GM12864 (cell line): ENCODE measurements at regions not wholly inside any gene's neighbourhood (a gene's known extent, or its start where the extent isn't known, plus 50 kb on each side); places are given as distances from the start of the nearest gene placed in this dataset.

Source experiments
- DNase-seq: peaks from one replicate; pipeline ENCODE4 v3.0.0-alpha.2; 2011; ENCODE audit warnings: low read depth
- H3K4me3 ChIP-seq: 2 replicates; pipeline ENCODE4 v1.5.1; 2011; ENCODE audit warnings: mild to moderate bottlenecking, low read depth, low read length, control low read depth
- TF ChIP-seq, protein P1 (sequence below): IDR thresholded peaks from 2 replicates; pipeline ENCODE4 v1.5.1; 2011; ENCODE audit warnings: low read depth, mild to moderate bottlenecking, moderate library complexity, low read length, control low read depth, inconsistent platforms; ENCODE audit errors: missing control alignments

DNA sequence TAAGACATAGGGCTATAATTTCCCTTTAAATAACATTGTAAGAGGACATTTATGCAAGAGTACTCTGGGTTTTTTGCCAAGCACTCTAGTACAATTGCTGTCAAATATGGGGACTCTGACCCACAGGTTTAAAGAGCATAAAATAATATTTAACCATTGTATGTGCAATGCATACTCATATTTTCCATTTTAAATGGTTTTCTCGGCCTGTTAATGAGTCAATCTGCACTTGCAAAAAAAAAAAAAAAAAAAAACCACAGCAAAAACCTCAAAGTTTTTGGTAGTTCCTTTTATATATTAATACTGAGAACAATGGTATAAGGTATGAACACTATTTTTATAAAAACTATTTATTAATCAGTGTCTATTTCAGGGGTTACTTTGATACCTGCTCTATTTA lies 304.0 kb upstream of the CBLB start:
- TF ChIP-seq, protein P1, sequence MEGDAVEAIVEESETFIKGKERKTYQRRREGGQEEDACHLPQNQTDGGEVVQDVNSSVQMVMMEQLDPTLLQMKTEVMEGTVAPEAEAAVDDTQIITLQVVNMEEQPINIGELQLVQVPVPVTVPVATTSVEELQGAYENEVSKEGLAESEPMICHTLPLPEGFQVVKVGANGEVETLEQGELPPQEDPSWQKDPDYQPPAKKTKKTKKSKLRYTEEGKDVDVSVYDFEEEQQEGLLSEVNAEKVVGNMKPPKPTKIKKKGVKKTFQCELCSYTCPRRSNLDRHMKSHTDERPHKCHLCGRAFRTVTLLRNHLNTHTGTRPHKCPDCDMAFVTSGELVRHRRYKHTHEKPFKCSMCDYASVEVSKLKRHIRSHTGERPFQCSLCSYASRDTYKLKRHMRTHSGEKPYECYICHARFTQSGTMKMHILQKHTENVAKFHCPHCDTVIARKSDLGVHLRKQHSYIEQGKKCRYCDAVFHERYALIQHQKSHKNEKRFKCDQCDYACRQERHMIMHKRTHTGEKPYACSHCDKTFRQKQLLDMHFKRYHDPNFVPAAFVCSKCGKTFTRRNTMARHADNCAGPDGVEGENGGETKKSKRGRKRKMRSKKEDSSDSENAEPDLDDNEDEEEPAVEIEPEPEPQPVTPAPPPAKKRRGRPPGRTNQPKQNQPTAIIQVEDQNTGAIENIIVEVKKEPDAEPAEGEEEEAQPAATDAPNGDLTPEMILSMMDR = no peak
- peak; percentile 24 for DNase-seq
- H3K4me3 ChIP-seq = no peak overlapping the region

DNA sequence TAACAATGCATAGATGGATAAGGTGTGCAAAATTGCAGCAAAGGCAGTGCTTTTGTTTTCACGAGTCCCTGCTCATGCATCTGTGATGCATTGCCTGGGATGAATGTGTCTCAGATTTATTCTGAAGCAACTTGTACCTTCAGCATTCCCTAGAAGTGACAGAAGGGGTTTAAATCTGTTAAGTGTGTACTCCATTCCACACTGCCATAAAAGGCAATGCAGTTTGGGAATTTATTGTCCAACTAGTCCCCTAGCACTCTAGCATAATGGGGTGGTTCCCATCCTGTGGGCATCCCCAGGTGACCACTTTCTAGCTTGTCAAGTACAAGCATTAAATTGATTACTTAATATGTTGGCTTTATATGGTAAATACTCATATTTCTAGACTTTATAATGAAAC lies 306.5 kb upstream of the CBLB start:
- TF ChIP-seq, protein P1 = no peak
- H3K4me3 ChIP-seq = no peak overlapping the region
- no peak for DNase-seq

DNA sequence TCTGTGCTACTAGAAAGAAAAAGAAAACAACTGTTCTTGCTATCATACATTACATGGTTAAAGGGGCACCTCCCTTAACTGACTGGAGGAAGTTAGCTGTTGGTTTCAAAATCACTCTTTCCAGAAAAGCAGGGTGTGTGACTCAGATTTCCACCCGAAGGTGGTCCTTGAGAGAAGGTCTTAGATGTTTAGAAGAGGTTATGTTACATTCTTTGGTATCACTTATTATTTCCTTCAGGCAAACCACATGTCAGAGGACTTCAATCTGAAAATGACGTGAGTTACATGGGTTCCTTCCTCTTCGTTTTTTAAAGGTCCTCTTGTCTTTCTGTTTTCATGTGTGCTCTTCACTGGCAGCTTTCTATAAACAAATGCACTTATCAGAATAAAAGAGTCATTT lies 307.9 kb upstream of the CBLB start:
- TF ChIP-seq, protein P1 = no peak
- peak overlapping the region; percentile 19 for H3K4me3 ChIP-seq
- DNase-seq = peak; percentile 87

DNA sequence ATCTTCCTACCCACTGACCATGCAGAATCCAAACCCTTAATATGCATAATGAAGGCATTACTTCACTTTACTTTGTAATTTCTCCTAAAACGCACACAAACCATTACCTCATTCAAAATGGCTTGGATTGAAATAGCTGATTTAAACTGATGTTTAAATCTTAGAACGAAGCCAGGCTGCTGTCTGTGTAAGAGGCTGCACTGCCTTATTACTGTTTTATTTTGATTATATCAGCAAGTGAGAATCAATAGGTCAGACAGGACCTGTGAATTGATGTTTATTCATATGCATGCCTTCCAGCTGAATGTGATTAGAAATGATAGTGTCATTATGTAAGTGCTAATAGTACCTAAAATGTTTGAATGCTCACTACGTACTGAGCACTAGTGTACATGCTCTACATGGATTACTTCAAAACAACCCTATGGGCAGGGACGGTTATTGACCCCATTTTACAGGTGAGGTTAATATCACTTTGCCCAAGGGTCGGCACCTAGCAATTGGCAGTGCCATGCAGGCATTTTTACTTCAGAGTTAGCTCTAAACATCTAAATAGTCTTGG lies 314.2 kb upstream of the CBLB start:
- no peak overlapping the region for H3K4me3 ChIP-seq
- DNase-seq = no peak
- TF ChIP-seq, protein P1 = no peak

DNA sequence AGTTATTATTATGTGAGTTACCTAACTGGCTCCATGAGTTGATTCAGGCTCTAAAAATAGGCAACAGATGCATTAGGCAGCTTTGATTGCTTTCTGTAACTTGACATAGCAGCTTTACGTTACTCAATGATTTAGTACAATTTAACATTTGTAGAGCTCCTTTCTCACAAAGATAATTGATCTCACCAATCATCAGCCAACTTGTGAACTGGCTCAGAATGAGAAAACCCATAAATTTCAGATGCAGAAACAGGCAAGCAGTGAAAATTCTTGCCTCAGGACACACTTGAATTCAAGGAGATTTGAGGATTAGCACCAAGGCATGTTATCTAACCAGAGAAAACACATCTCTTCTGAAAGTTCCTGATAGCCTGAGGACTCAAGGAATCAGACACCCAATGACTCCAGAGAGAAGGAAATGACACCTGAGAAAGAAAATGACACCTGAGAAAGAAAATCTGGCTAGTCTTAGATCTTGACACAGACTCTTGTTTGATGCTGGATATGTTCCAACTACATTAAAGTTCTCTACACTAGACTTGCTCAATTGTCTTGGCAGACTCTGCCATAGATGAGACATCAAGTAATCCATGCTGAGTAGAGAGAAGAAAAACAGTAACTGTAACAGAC lies 315.1 kb upstream of the CBLB start:
- no peak overlapping the region for H3K4me3 ChIP-seq
- TF ChIP-seq, protein P1 = no peak
- peak; percentile 45 for DNase-seq

DNA sequence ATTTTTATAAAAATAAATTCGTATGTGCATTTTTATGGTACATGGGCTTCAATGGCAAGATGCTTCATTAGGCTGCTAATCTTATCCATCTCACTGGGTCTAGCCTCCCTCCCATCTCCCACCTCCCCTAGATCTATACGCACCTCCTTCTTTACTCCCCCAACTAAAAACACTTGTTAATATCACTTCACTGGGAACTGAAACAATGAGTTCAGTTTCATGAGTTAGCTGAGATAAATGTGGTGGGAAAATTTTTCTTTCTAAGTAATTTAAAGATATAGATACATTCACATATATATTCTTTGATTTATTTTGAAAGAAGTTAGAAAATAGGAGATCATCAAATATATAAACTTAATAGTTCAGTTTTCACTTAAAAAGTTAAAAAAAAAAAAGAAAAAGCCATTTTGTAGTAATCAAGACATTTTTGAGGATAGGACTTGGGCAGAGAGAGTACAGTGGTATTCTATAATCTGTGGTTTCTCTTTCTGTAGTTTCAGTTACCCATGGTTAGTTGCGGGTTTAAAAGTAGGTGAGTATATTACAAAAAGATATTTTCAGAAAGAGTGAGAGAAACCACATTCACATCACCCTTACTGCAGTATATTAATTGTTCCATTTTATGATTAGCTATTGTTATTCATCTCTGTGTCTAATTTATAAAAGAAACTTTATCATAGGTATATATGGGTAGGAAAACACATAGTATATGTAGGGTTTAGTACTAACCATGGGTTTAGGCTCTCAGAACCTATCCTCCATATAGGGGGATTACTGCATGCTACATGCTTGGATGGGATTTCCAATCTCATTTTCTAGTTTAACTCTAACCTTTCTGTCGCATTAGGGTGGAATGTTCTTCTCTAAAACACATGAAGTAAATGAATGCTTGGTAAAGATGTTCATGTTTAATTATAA lies 316.0 kb upstream of the CBLB start:
- DNase-seq = peak; percentile 76
- no peak overlapping the region for H3K4me3 ChIP-seq
- TF ChIP-seq, protein P1 = no peak

DNA sequence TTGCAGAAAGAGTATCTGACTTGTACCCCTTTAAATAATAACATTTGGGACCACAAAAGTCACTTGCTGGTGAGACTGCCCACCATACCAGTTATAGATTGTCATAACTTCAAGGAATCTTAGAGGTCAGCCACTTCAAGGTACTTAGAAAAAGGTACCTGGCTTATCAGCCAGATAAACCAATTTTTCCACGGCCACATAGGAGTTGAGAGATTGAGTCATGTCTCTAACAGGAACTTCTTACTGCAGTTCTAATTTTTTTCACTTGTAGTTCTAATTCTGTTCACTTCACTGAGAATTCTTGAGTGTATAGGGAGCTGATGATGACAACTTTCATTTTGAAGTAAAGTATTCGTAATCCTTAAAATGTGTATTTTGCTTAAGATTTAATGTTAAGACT lies 317.1 kb upstream of the CBLB start:
- no peak for DNase-seq
- TF ChIP-seq, protein P1 = no peak
- no peak overlapping the region for H3K4me3 ChIP-seq
